ENCODE measurements at regions not wholly inside any gene's neighbourhood (a gene's known extent, or its start where the extent isn't known, plus 50 kb on each side); places are given as distances from the start of the nearest gene placed in this dataset.
"Not testable (repeated sequence)": the region's sequence is repeated elsewhere in the genome, so short reads cannot be mapped to it uniquely, and the experiment has no call there.

GRCh38 chr2:167334146-167334742 lies 446.0 kb downstream of the XIRP2 start:
- no peak for DNase-seq

GRCh38 chr2:167333245-167333644 lies 445.0 kb downstream of the XIRP2 start:
- DNase-seq: peak; percentile 35

GRCh38 chr2:167332358-167332757 lies 444.1 kb downstream of the XIRP2 start:
- DNase-seq: no peak

- DNase-seq: no peak
Measured at GRCh38 chr2:167331636-167332232, 443.5 kb downstream of the XIRP2 start.

GRCh38 chr2:167328808-167329207 lies 440.5 kb downstream of the XIRP2 start:
- DNase-seq: not testable (repeated sequence)

- DNase-seq: no peak
Measured at GRCh38 chr2:167322795-167323194, 434.5 kb downstream of the XIRP2 start.

GRCh38 chr2:167318581-167318980 lies 430.3 kb downstream of the XIRP2 start:
- DNase-seq: no peak

- no peak for DNase-seq
Measured at GRCh38 chr2:167310442-167310841, 422.2 kb downstream of the XIRP2 start.

Measured in OCI-M1 (cell line).